Vagina (tissue), 2 donors: ENCODE measurements at regions not wholly inside any gene's neighbourhood (a gene's known extent, or its start where the extent isn't known, plus 50 kb on each side); places are given as distances from the start of the nearest gene placed in this dataset.

ENCODE experiments used
- DNase-seq, 2 donors: peaks; one replicate each; pipeline ENCODE4 v3.0.0-alpha.2; 2017; ENCODE audit errors: extremely low spot score in 2 of 2
- H3K27ac ChIP-seq: fragments of 200-600 bp; sonication (generic); one replicate; pipeline ENCODE4 v1.5.1; 2019
- H3K27me3 ChIP-seq: fragments of 200-600 bp; sonication (generic); one replicate; pipeline ENCODE4 v1.5.1; 2019
- H3K36me3 ChIP-seq, 2 donors: fragments of 200-600 bp; sonication (generic); one replicate each; pipeline ENCODE4 v1.5.1; 2017 to 2019
- H3K4me1 ChIP-seq: fragments of 200-600 bp; sonication (generic); one replicate; pipeline ENCODE4 v1.5.1; 2019
- H3K4me3 ChIP-seq, 2 donors: fragments of 200-600 bp; sonication (generic); 1 replicate in 1 of 2; 2 replicates in 1 of 2; pipeline ENCODE4 v1.5.1; 2016 to 2019
- H3K9me3 ChIP-seq: fragments of 200-600 bp; sonication (generic); one replicate; pipeline ENCODE4 v1.5.1; 2019
- POLR2A ChIP-seq, 2 donors: fragments of 450-650 bp; IDR thresholded peaks; one replicate each; pipeline ENCODE4 v1.6.1; 2017; ENCODE audit warnings: antibody characterized with exemption in 2 of 2, mild to moderate bottlenecking in 2 of 2, moderate library complexity in 2 of 2
- POLR2AphosphoS5 ChIP-seq, 2 donors: sonication (generic); formaldehyde crosslinking; IDR thresholded peaks; one replicate each; pipeline ENCODE4 v1.9.0; 2017; ENCODE audit warnings: antibody characterized with exemption in 2 of 2, mild to moderate bottlenecking in 2 of 2, low read depth in 1 of 2; ENCODE audit not compliant: insufficient read depth in 1 of 2
- intact Hi-C: fragments of 100-400 bp; cut with DNase I; formaldehyde crosslinking; loops from one replicate; pipeline ENCODE4 v1.15.1; 2023
- TF ChIP-seq, protein P1 (sequence below), 3 experiments: fragments of 450-650 bp in 2 of 3; fragments of 200-600 bp in 1 of 3; sonication (generic) in 1 of 3; IDR thresholded peaks; one replicate each; pipeline ENCODE4 v1.5.1; 2017 to 2019; ENCODE audit warnings: antibody characterized with exemption in 3 of 3, mild to moderate bottlenecking in 2 of 3, moderate library complexity in 2 of 3

GRCh38 chr1:217105437-217105836, 382.2 kb upstream of the ESRRG start:
- TF ChIP-seq POLR2AphosphoS5 (IDR thresholded peaks at IDR 0.05; ENCODE audit: insufficient read depth in 1 of 2, low read depth in 1 of 2) (no peak), POLR2A (IDR thresholded peaks at IDR 0.05) (no peak)
- TF ChIP-seq, protein P1, sequence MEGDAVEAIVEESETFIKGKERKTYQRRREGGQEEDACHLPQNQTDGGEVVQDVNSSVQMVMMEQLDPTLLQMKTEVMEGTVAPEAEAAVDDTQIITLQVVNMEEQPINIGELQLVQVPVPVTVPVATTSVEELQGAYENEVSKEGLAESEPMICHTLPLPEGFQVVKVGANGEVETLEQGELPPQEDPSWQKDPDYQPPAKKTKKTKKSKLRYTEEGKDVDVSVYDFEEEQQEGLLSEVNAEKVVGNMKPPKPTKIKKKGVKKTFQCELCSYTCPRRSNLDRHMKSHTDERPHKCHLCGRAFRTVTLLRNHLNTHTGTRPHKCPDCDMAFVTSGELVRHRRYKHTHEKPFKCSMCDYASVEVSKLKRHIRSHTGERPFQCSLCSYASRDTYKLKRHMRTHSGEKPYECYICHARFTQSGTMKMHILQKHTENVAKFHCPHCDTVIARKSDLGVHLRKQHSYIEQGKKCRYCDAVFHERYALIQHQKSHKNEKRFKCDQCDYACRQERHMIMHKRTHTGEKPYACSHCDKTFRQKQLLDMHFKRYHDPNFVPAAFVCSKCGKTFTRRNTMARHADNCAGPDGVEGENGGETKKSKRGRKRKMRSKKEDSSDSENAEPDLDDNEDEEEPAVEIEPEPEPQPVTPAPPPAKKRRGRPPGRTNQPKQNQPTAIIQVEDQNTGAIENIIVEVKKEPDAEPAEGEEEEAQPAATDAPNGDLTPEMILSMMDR (IDR thresholded peaks at IDR 0.05) = no peak
- DNase-seq = no peak
- Histone ChIP-seq H3K36me3 (no peaks in the 10 kb centered on the region), H3K27me3 (no peaks in the 10 kb centered on the region), H3K9me3 (no peaks in the 10 kb centered on the region), H3K4me1 (no peaks in the 10 kb centered on the region), H3K4me3 (no peak overlapping the region), H3K27ac (no peak overlapping the region)
- intact Hi-C loops = no loop called here

- intact Hi-C loops = no loop called here
- no peak overlapping the region for H3K27ac ChIP-seq
- no peak for TF ChIP-seq POLR2AphosphoS5 (IDR thresholded peaks at IDR 0.05; ENCODE audit: insufficient read depth in 1 of 2, low read depth in 1 of 2)
- TF ChIP-seq, protein P1 (IDR thresholded peaks at IDR 0.05) = no peak
- TF ChIP-seq POLR2A (IDR thresholded peaks at IDR 0.05) = no peak
- peak in 1 of 2 donors; percentile 29 for DNase-seq
- H3K9me3 ChIP-seq = no peaks in the 10 kb centered on the region
- no peaks in the 10 kb centered on the region for H3K27me3 ChIP-seq
- H3K4me3 ChIP-seq = no peak overlapping the region
- H3K36me3 ChIP-seq = no peaks in the 10 kb centered on the region
- no peaks in the 10 kb centered on the region for H3K4me1 ChIP-seq
Measured at GRCh38 chr1:217097819-217098218, 374.6 kb upstream of the ESRRG start.

GRCh38 chr1:217096200-217096599, 373.0 kb upstream of the ESRRG start:
- TF ChIP-seq, protein P1 (IDR thresholded peaks at IDR 0.05) = no peak
- TF ChIP-seq POLR2AphosphoS5 (IDR thresholded peaks at IDR 0.05; ENCODE audit: insufficient read depth in 1 of 2, low read depth in 1 of 2) = no peak
- TF ChIP-seq POLR2A (IDR thresholded peaks at IDR 0.05) = no peak
- Histone ChIP-seq H3K4me3 (no peak overlapping the region), H3K9me3 (no peaks in the 10 kb centered on the region), H3K4me1 (no peaks in the 10 kb centered on the region), H3K36me3 (no peaks in the 10 kb centered on the region), H3K27ac (no peak overlapping the region), H3K27me3 (no peaks in the 10 kb centered on the region)
- no peak for DNase-seq
- intact Hi-C loops = no loop called here

DNA sequence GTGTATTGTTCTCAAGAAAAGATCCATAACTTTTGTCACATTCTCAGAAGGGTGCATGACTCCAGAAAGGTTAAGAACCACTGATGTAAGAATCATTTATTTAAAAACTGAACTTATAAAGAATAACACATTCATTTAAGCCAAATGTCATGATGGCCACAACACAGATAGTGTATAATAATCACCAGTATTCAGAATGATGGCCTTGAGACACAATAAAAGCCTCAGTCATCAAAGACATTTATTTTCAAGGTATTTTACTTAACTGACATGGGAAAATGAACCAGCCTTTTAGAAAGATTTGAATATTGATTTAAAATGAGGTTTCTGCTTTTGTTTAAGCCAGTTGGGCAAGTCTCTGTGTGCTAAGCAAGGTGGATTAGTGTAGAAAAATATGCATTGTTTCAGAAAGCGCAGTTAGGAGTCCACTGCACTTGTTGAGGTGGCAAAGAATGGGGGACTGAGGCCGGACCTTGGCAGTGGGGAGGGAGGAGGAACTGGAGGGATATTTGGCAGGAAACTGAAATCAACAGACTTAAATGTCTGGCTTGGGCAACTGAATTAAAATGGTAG, 371.9 kb upstream of the ESRRG start:
- Histone ChIP-seq H3K27ac (no peak overlapping the region), H3K36me3 (no peaks in the 10 kb centered on the region), H3K27me3 (no peaks in the 10 kb centered on the region), H3K9me3 (no peaks in the 10 kb centered on the region), H3K4me1 (no peaks in the 10 kb centered on the region), H3K4me3 (no peak overlapping the region)
- DNase-seq = no peak
- TF ChIP-seq POLR2A (IDR thresholded peaks at IDR 0.05) = no peak
- TF ChIP-seq POLR2AphosphoS5 (IDR thresholded peaks at IDR 0.05; ENCODE audit: insufficient read depth in 1 of 2, low read depth in 1 of 2) = no peak
- TF ChIP-seq, protein P1 (IDR thresholded peaks at IDR 0.05) = no peak
- intact Hi-C loops = no loop called here

DNA sequence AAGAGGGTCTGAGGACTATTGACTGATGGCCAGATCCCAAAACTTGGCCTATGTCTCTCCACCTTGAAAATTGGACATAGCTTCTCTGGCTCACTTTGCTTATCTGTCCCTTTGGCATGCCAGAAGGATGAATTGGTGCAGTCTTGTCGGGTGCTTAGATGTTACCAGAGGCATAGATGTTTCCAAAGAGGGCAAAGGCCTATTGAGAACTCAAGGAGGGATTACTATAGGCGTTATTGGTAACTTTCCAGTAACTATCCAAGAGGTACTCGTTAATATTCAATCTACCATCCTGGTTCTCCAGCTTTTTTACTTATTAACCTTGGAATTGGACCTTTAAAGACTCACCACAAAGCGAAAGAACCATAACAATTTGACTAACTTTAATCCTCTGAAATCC, 368.3 kb upstream of the ESRRG start:
- no peak for DNase-seq
- no peak overlapping the region for H3K4me3 ChIP-seq
- no peak overlapping the region for H3K27ac ChIP-seq
- intact Hi-C loops = no loop called here
- H3K9me3 ChIP-seq = no peaks in the 10 kb centered on the region
- TF ChIP-seq POLR2A (IDR thresholded peaks at IDR 0.05) (no peak), POLR2AphosphoS5 (IDR thresholded peaks at IDR 0.05; ENCODE audit: insufficient read depth in 1 of 2, low read depth in 1 of 2) (no peak)
- TF ChIP-seq, protein P1 (IDR thresholded peaks at IDR 0.05) = no peak
- no peaks in the 10 kb centered on the region for H3K4me1 ChIP-seq
- no peaks in the 10 kb centered on the region for H3K27me3 ChIP-seq
- H3K36me3 ChIP-seq = no peaks in the 10 kb centered on the region
